GM18867 (cell line): ENCODE measurements at regions not wholly inside any gene's neighbourhood (a gene's known extent, or its start where the extent isn't known, plus 50 kb on each side); places are given as distances from the start of the nearest gene placed in this dataset.

Experiments
- ATAC-seq: cut with Tn5 transposase; IDR thresholded peaks from one replicate; pipeline ENCODE4 v1.9.1; 2021; ENCODE audit warnings: mild to moderate bottlenecking, moderate library complexity; ENCODE audit not compliant: unreplicated experiment

DNA sequence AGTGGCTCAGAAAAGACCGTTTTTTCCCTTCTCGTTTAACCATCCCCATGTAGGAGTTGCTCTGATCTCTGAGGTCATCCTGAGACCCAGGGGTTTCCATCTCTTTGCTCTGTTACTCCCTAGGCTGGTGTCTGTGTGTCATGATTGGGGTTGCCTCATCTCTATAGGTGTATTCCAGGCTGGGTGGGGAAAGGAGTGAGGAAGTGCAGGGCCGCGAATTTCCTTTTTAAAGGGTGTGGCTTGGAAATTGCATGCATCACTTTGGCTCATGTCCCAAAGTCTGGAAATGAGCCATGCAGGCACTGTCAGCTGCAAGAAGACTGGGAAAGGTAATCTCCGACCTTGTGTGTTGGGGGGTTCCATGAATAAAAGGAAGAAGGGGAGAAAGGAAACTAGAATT, 201.9 kb downstream of the AACS start:
- ATAC-seq, result no peak

DNA sequence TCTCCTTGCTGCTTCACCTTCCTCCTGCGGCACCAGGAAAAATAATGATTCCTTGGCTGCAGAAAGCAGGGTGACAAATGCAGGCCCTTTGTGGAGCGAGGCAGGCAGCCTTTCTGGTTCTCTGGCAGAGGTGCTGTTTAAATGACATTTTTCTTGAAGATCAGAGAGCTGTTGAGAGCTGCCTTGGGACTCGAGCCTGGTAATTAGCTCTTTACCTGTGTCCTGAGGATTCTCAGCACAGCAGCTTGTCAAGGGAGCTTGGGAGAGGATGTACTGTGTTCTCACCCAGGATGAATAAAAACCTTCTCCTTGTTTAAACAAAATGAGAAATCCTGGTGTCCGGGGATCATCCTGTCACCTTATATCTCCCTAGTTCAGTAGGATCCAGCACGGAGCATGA, 204.0 kb downstream of the AACS start:
- ATAC-seq, result no peak

GRCh38 chr12:125271892-125272291, 206.7 kb downstream of the AACS start:
- no peak for ATAC-seq

GRCh38 chr12:125272383-125272933, 207.2 kb downstream of the AACS start:
- no peak for ATAC-seq

GRCh38 chr12:125276567-125276966, 211.3 kb downstream of the AACS start:
- no peak for ATAC-seq

GRCh38 chr12:125280482-125281377, 215.5 kb downstream of the AACS start:
- no peak for ATAC-seq

GRCh38 chr12:125282921-125283320, 217.7 kb downstream of the AACS start:
- no peak for ATAC-seq

GRCh38 chr12:125283521-125283920, 218.3 kb downstream of the AACS start:
- ATAC-seq, result no peak

- no peak for ATAC-seq
These were observed 218.9 kb downstream of the AACS start for GRCh38 chr12:125284087-125284486.

DNA sequence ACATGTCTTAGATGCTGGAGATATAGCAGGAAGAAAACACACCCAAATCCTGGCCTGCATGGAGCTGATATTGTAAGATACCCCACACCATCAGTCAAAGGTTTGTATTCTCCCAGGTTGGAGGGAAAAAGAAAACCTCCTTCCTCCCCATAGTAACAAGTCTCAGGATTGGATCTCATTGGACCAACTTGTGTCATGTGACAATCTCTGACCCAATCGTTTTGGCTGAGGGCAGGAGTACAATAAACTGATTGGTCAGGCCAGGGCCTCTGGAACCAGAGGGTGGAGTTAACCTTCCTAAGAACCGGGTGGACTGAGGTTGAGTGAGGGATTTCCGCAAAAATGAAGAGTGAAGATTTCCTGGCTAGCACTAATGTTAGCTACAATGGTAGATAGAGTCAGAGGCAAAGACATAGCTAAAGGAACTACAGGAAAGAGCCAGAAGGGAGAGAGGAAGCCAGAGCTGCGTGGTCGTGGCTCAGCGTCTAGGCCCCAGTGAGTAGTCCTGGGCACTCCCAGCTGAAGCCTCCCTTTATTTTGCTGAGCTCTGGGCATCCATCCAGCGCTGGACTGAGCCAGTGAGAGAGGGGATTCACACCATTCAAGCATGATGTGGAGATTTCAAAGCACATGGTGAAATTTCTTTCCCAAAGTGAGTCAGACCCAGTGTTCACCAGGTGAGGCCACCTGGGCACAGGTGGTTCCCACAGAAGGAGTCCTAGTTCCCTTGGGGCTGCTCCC, 219.9 kb downstream of the AACS start:
- ATAC-seq, result no peak

DNA sequence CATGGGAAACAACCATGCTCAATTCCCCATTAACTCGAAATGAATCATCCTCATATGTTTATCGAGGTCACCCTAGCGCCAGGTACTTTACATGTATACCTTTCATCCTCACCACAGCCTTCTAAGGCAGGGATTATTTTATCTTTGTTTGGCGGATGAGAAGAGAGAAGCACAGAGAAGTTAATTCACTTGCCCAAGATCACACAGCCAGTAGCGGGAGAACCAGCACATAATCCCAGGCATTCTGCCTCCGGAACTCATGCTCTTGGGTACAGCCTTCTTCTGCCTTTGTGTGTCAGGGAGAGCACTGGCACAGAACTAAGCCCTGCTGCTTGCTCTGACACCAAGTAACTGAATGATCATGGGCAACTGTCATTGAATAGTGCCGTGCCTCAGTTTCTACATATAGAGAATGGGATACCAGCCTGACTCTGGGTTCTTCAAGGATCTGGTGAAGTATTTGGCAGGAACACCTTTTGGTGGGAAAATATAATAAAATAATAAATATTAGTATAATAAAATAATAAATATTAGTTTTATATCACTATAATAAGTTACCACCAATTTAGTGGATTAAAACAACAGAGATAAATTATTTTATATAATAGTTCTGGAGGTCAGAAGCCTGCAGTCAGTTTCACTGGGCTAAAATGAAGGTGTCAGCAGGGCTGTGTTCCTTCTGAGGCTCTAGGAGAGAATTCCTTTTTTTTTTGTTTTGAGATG, 220.9 kb downstream of the AACS start:
- no peak for ATAC-seq

DNA sequence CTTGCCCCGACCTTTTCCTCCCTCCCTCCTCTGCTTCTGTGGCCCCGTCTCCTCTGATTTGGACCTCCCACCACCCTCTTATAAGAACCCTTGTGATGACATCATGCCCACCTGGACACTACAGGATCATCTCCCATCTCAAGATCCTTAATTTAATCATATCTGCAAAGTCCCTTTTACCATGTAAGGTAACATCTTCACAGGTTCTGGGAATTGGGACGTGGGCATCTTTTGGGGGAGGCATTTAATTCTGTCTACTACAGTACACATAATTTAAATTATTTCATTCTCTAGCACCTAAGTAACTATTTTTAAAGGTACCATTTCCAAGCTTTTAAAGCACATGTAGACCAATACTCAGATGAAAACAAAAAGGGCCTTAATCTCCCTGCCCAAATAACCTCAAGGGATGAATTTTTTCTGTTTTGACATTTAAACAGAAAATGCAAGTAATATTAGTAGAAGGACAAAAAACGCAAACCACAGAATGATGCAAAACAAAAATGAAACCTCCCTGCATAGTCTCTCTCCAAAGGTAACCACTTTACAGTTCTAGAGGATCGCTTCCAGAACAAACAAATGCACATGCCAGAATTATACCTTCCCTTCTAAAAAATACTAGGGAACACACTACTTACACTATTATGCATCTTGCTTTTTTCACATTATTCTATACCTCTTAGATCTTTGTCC, 222.1 kb downstream of the AACS start:
- peak; percentile 96 for ATAC-seq

DNA sequence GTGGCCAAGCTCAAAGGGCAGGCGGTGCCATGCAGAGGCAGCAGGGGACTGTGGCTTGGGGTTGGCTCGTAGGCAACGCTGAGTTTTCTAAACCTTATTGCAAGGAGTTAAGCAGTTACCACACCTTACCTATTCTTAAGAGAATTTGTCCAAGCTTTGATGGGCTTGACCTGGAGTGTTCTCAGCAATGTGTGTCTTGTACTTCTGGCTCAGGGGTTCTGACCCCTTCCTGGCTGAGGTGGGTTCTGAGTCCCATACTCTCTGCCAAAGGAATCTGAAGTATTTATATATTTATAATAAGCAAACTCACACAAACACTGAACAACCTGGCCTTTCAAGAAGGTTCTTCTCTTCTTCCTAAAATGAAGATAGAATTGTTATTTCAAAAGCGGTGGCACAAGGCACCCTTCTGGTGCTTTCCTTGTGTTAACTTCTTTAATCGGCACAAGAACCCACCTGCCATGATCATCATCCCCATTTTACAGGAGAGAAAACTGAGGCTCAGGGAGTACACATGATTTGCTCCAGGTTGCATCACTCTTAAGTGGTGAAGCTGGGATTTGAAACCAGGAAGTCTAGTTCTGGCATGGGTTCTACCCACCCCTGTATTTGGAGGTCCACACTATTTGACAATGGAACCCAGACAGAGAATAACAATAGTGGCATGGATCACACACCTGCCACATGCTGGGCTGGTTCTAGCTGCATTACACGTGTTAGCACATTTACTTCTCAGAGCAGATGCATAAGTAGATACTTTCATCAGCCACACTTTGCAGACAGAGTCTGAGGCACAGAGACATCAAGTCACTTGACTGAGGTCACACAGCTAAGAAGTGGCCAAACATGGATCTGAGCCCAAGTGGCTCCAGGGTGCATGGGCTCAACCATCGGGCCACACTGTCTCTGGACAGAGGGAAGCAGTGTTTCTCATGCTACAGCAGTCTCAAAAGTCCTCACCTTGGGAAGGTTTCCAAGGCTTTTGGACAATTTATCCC, 224.0 kb downstream of the AACS start:
- no peak for ATAC-seq

GRCh38 chr12:125289970-125290369, 224.7 kb downstream of the AACS start:
- ATAC-seq, result no peak

DNA sequence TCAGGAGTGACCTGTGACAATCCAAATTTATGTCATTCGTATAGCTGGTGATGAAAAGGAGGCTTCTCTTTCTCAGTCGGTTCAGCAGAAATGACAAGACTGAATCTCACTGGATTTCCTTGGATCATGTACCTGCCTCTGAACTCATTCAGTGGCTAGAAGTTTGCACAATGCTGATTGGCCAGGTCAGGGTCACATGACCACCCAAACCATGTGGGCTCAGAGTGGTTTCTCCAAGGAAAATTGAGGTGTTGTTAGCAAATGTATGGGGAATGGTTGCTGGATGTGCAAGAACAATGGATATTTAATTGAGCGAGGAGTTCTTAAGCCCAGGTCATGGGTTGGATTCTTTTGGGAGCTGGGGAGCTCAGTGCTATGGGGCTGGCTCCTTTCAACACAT, 227.5 kb downstream of the AACS start:
- ATAC-seq, result no peak

GRCh38 chr12:125295550-125295949, 230.3 kb downstream of the AACS start:
- ATAC-seq, result no peak

DNA sequence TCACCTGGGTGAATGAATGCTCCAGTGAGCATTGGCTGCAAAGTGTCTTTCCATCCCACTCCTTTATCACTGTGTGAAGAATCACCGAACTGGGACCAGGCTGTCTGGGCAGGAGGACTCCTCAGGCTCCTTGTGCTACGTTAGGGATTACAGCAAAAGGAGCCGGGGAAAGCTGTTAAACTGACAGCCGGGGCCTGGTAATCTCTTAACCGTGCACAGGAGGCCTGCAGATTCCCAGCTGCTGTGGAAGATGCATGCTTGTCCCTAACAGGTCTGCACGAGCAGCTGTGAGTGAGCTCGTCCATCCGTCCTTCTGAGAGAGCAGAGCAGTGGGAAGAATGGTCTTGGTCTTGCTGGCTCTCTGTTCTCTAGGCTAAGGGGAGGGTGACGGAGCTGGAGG, 231.5 kb downstream of the AACS start:
- no peak for ATAC-seq

GRCh38 chr12:125299840-125300239, 234.6 kb downstream of the AACS start:
- no peak for ATAC-seq

DNA sequence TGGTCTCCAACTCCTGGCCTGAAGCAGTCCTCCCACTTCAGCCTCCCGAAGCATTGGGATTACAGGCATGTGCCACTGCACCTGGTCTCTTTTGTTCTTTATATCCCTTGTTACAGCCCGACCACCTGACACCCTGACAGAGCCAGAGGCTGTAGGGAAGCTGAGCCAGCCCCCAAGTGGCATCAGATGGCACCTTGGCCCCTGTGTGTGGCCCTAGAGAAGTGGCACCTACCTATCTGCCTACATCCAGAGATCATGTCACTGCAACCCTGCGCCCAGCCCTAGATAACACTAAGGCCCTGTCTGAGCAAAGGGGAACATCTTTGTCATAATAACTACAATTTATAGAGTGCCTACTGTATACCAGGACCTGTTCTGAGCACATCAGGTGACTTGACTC, 235.0 kb downstream of the AACS start:
- no peak for ATAC-seq
